Small intestine (tissue), 7 donors: ENCODE measurements at regions not wholly inside any gene's neighbourhood (a gene's known extent, or its start where the extent isn't known, plus 50 kb on each side); places are given as distances from the start of the nearest gene placed in this dataset.

ENCODE experiments used
- DNase-seq, 2 donors: peaks; one replicate each; pipeline versions ENCODE4 v3.0.0 to v3.0.0-alpha.2; 2013
- FAIRE-seq: peaks from 2 replicates; lab custom pipeline; 2012; peaks lifted over from hg19 to GRCh38; lab: Jason Lieb, UNC
- H3K27ac ChIP-seq, 3 donors: one replicate each; pipeline ENCODE4 v1.5.1; 2013; ENCODE audit warnings: low read length in 2 of 3, mild to moderate bottlenecking in 2 of 3, control low read depth in 1 of 3, inconsistent platforms in 1 of 3, low read depth in 1 of 3, moderate library complexity in 1 of 3
- H3K27me3 ChIP-seq, 3 donors: one replicate each; pipeline ENCODE4 v1.6.1; 2013; ENCODE audit warnings: low read length in 3 of 3, inconsistent platforms in 1 of 3; ENCODE audit not compliant: control insufficient read depth in 3 of 3, insufficient read depth in 3 of 3
- H3K36me3 ChIP-seq, 3 donors: one replicate each; pipeline ENCODE4 v1.6.1; 2013; ENCODE audit warnings: low read length in 3 of 3, inconsistent platforms in 1 of 3, low read depth in 1 of 3, mild to moderate bottlenecking in 1 of 3, moderate library complexity in 1 of 3; ENCODE audit not compliant: control insufficient read depth in 3 of 3, insufficient read depth in 2 of 3
- H3K4me1 ChIP-seq, 3 donors: one replicate each; pipeline ENCODE4 v1.6.1; 2013; ENCODE audit warnings: low read length in 2 of 3, inconsistent platforms in 1 of 3, low read depth in 1 of 3, mild to moderate bottlenecking in 1 of 3, moderate library complexity in 1 of 3; ENCODE audit not compliant: control insufficient read depth in 3 of 3, insufficient read depth in 2 of 3
- H3K4me3 ChIP-seq, 3 donors: one replicate each; pipeline ENCODE4 v1.5.1; 2013; ENCODE audit warnings: low read length in 3 of 3, control low read depth in 1 of 3, inconsistent platforms in 1 of 3, low read depth in 1 of 3, mild to moderate bottlenecking in 1 of 3, moderate library complexity in 1 of 3
- H3K9me3 ChIP-seq, 2 donors: one replicate each; pipeline ENCODE4 v1.6.1; 2013; ENCODE audit warnings: low read depth in 1 of 2, low read length in 1 of 2; ENCODE audit not compliant: control insufficient read depth in 2 of 2, insufficient read depth in 1 of 2
- WGBS, 3 donors: extraction: QIAGEN DNeasy Blood & Tissue Kit; methylation state at CpG; one replicate each; pipeline ENCODE4 v1.1.7; 2013; 5-methylcytosine and 5-hydroxymethylcytosine counted together
- donor health status: healthy with polysubstance abuse.
- donor health status: control.
- donor health status: control.
- donor health status: Bipolar disorder and iron deficiency.
- donor health status: healthy.

- Histone ChIP-seq H3K27me3 (no peaks in the 10 kb centered on the region), H3K4me1 (no peaks in the 10 kb centered on the region), H3K27ac (no peak overlapping the region), H3K36me3 (no peaks in the 10 kb centered on the region), H3K9me3 (no peaks in the 10 kb centered on the region), H3K4me3 (no peak overlapping the region)
- FAIRE-seq = no peak
- no peak for DNase-seq
- WGBS, 3 donors = 85 to 89% (median 86%) methylated on average over 3 of the region's 3 CpGs
Measured at GRCh38 chr16:64253525-64253924, 868.3 kb downstream of the CDH11 start.

- DNase-seq (no peak), FAIRE-seq (no peak)
- H3K27me3 ChIP-seq = no peaks in the 10 kb centered on the region
- no peak overlapping the region for H3K27ac ChIP-seq
- no peaks in the 10 kb centered on the region for H3K9me3 ChIP-seq
- no peak overlapping the region for H3K4me3 ChIP-seq
- no peaks in the 10 kb centered on the region for H3K36me3 ChIP-seq
- H3K4me1 ChIP-seq = no peaks in the 10 kb centered on the region
Measured at GRCh38 chr16:64253096-64253495, 868.8 kb downstream of the CDH11 start.

- Histone ChIP-seq H3K4me1 (no peaks in the 10 kb centered on the region), H3K4me3 (no peak overlapping the region), H3K9me3 (no peaks in the 10 kb centered on the region), H3K36me3 (no peaks in the 10 kb centered on the region), H3K27me3 (no peaks in the 10 kb centered on the region), H3K27ac (no peak overlapping the region)
- 59 to 71% (median 60%) methylated on average over 2 of the region's 2 CpGs for WGBS, 3 donors
- FAIRE-seq = no peak
- DNase-seq = no peak
Measured at GRCh38 chr16:64251742-64252141, 870.1 kb downstream of the CDH11 start.

- Histone ChIP-seq H3K27me3 (no peaks in the 10 kb centered on the region), H3K36me3 (no peaks in the 10 kb centered on the region), H3K9me3 (no peaks in the 10 kb centered on the region), H3K27ac (no peak overlapping the region), H3K4me3 (no peak overlapping the region), H3K4me1 (no peaks in the 10 kb centered on the region)
- FAIRE-seq = no peak
- 59 to 75% (median 64%) methylated on average over 1 of the region's 1 CpG for WGBS, 3 donors
- DNase-seq = no peak
Measured at GRCh38 chr16:64250866-64251265, 871.0 kb downstream of the CDH11 start.

GRCh38 chr16:64242492-64242891 lies 879.4 kb downstream of the CDH11 start:
- H3K27me3 ChIP-seq = no peaks in the 10 kb centered on the region
- WGBS, 3 donors = 71 to 74% (median 73%) methylated on average over 6 of the region's 6 CpGs
- H3K36me3 ChIP-seq = no peaks in the 10 kb centered on the region
- FAIRE-seq (no peak), DNase-seq (no peak)
- H3K27ac ChIP-seq = no peak overlapping the region
- no peak overlapping the region for H3K4me3 ChIP-seq
- H3K9me3 ChIP-seq = peaks cover 0 to 5% of the 10 kb centered on the region in 2 donors
- H3K4me1 ChIP-seq = no peaks in the 10 kb centered on the region

- H3K36me3 ChIP-seq = no peaks in the 10 kb centered on the region
- H3K27me3 ChIP-seq = no peaks in the 10 kb centered on the region
- no peak overlapping the region for H3K4me3 ChIP-seq
- DNase-seq = no peak
- peaks cover 0 to 7% of the 10 kb centered on the region in 2 donors for H3K9me3 ChIP-seq
- H3K27ac ChIP-seq = no peak overlapping the region
- H3K4me1 ChIP-seq = no peaks in the 10 kb centered on the region
- no peak for FAIRE-seq
Measured at GRCh38 chr16:64240586-64240985, 881.3 kb downstream of the CDH11 start.

- H3K4me1 ChIP-seq = no peaks in the 10 kb centered on the region
- no peak overlapping the region for H3K27ac ChIP-seq
- H3K9me3 ChIP-seq = peaks cover 0 to 2% of the 10 kb centered on the region in 2 donors
- H3K36me3 ChIP-seq = no peaks in the 10 kb centered on the region
- no peak overlapping the region for H3K4me3 ChIP-seq
- no peak for FAIRE-seq
- no peaks in the 10 kb centered on the region for H3K27me3 ChIP-seq
- no peak for DNase-seq
Measured at GRCh38 chr16:64238571-64238970, 883.3 kb downstream of the CDH11 start.

GRCh38 chr16:64236316-64236715 lies 885.5 kb downstream of the CDH11 start:
- Histone ChIP-seq H3K36me3 (no peaks in the 10 kb centered on the region), H3K9me3 (peaks cover 0 to 2% of the 10 kb centered on the region in 2 donors), H3K27ac (no peak overlapping the region), H3K27me3 (no peaks in the 10 kb centered on the region), H3K4me1 (no peaks in the 10 kb centered on the region), H3K4me3 (no peak overlapping the region)
- DNase-seq (no peak), FAIRE-seq (no peak)
- 33 to 47% (median 45%) methylated on average over 3 of the region's 3 CpGs for WGBS, 3 donors

GRCh38 chr16:64234200-64234599 lies 887.7 kb downstream of the CDH11 start:
- FAIRE-seq = no peak
- H3K27me3 ChIP-seq = no peaks in the 10 kb centered on the region
- H3K27ac ChIP-seq = no peak overlapping the region
- no peaks in the 10 kb centered on the region for H3K4me1 ChIP-seq
- WGBS, 3 donors = 83 to 90% (median 86%) methylated on average over 3 of the region's 3 CpGs
- H3K9me3 ChIP-seq = peaks cover 0 to 2% of the 10 kb centered on the region in 2 donors
- no peak overlapping the region for H3K4me3 ChIP-seq
- no peaks in the 10 kb centered on the region for H3K36me3 ChIP-seq
- no peak for DNase-seq
